ENCODE measurements at regions not wholly inside any gene's neighbourhood (a gene's known extent, or its start where the extent isn't known, plus 50 kb on each side); places are given as distances from the start of the nearest gene placed in this dataset.

DNA sequence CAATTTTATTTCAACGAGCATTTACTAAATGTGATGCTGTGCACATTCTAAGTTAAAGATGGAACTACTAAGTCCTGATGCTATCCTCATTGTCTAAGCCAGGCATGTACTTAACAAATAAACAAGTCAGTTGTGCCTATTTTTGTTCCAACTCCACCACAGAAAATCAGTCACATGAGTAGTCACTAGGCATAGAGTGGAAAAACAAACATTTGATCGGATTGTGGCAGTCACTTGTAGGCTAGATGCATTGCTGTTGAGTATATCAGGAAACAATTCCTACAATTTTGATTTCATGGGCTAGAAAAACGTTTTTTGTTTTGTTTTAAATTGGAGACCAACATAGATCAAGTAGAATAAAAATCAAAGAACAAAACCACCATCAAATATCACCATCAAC is 177.6 kb upstream of the SLC25A13 start:
- H3K4me3 ChIP-seq (ENCODE audit: low read depth, low read length) = no peak overlapping the region
- no peak for DNase-seq (ENCODE audit: low read depth)

DNA sequence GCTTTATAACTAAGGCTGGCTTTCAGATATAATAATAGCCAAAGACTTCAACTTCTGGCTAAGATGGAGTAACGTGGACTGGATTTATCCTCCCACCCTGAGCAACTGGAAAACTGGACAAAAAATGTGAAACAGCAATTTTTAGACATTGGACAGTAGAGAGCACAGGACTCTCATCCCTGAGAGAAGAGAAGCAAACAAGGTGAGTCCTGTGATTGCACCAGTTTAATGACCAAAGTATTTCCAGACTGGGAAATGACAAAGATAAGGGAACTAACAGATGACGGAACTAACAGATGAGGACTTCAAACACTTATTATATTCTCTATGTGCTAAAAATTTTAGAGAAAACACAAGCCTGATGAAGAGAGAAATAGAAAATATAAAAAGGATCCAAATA is 175.7 kb upstream of the SLC25A13 start:
- DNase-seq (ENCODE audit: low read depth) = no peak
- no peak overlapping the region for H3K4me3 ChIP-seq (ENCODE audit: low read depth, low read length)

DNA sequence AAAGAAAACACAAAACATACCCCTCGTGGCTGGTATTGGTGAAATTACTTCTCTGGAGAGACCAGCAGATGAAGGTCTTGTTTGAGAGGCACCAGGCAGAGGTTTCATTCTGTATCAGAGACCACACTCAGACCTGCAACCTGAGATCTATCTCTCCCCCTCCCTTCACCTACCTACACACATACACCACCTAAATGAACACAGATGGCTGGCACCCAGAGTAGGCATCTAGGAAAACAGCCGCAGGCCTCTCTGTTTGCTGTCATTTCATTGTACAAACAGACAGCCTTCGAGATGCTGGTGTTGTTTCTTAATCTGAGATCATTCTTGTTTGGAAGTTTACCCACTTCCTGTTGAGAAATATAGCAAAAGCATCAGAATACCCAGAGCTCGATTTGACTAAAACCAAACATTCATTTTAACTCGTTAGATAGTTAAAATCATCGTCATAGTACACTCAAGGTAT is 173.9 kb upstream of the SLC25A13 start:
- no peak overlapping the region for H3K4me3 ChIP-seq (ENCODE audit: low read depth, low read length)
- no peak for DNase-seq (ENCODE audit: low read depth)

GRCh38 chr7:96486681-96487080 is 164.8 kb upstream of the SLC25A13 start:
- H3K4me3 ChIP-seq (ENCODE audit: low read depth, low read length) = no peak overlapping the region
- no peak for DNase-seq (ENCODE audit: low read depth)

DNA sequence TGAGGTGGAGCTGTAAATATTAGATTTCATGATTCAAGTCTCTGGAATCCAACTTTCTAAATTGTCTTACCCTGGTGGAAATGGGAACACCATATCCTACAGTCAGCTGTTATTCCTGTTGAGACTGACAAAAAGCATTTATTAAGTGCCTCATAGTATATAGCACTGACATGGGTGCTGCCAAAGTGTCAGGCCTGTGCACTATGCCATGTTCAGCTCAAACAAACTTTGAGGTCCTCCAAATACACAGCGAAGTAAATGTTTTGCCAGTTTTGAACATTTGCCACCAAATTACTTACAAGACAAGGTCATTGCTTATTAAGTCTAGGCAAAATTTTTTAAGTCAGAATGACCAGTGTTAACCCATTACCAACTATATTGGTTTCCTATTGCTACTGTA is 162.9 kb upstream of the SLC25A13 start:
- no peak overlapping the region for H3K4me3 ChIP-seq (ENCODE audit: low read depth, low read length)
- DNase-seq (ENCODE audit: low read depth) = no peak

DNA sequence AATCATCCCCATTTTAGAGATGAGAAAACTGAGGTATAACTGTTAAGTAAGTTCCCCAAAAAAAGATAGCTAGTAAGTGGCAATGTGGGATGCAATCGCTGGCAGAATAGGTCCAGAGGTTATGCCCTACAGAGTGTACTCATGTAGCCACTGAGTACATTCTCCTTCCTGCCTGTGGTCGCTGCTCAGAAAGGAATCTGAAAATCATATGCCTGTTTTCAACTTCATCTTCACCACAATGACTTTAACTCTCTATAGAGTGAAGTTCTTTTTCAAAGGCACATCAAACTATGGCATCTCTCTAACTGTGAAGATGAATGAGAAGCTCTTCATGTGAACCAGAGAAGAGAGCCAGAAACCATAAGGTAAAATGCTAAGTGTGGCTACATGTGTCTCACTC is 162.2 kb upstream of the SLC25A13 start:
- DNase-seq (ENCODE audit: low read depth) = no peak
- H3K4me3 ChIP-seq (ENCODE audit: low read depth, low read length) = no peak overlapping the region

- DNase-seq (ENCODE audit: low read depth) = no peak
- no peak overlapping the region for H3K4me3 ChIP-seq (ENCODE audit: low read depth, low read length)
These were observed 159.9 kb upstream of the SLC25A13 start for GRCh38 chr7:96481796-96482195.

DNA sequence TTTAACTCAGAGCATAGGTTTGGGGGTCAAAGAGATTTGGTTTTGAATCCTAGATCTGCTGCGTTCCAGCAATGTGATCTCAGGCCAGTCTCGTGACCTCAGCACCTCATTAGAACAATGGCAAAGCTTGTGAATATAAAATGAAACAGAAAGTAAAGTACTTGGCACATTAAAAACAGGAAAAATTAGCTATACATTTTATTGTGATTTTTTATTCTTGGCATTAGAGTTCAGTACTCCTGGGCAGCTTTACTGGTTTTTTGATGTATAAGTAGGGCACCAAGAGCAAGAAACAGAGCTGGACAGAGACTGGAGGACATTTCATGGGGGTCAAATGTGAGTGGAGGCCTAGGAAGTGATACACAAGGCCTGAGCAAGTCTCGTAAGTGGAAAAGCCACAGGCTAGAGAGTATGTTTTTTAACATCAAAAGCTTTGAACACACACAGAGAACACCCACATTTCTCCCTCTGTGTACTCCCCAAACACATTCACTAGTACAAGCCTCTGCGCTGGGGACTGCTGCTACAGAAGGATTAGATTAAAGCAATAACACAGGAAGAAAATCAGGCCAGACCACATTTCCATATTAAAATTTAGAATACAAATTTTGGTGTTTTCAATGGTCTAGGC is 157.2 kb upstream of the SLC25A13 start:
- H3K4me3 ChIP-seq (ENCODE audit: low read depth, low read length) = no peak overlapping the region
- DNase-seq (ENCODE audit: low read depth) = no peak

DNA sequence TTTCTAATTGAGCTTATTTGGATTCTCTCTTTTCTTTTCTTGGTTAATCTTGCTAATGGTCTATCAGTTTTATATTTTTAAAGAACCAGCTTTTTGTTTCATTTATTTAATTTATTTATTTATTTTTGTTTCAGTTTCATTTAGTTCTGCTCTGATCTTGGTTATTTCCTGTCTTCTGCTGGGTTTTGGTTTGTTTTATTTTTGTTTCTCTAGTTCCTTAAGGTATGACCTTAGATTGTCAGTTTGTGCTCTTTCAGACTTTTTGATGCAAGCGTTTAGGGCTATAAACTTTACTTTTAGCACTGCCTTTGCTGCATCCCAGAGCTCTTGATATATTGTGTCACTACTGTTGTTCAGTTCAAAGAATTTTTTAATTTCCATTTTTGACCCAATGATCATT is 149.7 kb upstream of the SLC25A13 start:
- no peak overlapping the region for H3K4me3 ChIP-seq (ENCODE audit: low read depth, low read length)
- DNase-seq (ENCODE audit: low read depth) = no peak

DNA sequence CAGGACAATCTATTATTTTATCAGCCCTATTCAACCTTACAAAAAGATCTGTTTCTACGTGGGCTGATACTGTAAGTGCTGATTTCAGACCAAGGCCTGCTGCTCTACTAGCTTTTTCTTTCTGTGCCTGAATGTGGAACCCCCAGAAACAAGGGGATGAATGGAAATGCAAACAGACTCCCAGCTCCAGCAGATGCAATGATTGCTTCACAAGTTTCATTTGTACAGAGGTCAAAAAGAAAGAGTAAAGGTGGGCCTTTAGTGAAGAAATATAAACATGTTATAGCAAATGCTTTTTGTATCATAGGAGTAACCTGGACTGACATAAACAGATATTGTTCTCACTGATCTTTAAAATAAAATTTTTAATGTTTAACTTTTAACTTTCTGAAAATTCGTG is 130.2 kb upstream of the SLC25A13 start:
- DNase-seq (ENCODE audit: low read depth) = no peak
- H3K4me3 ChIP-seq (ENCODE audit: low read depth, low read length) = no peak overlapping the region

- no peak overlapping the region for H3K4me3 ChIP-seq (ENCODE audit: low read depth, low read length)
- DNase-seq (ENCODE audit: low read depth) = no peak
These were observed 127.2 kb upstream of the SLC25A13 start for GRCh38 chr7:96449094-96449493.

GRCh38 chr7:96447109-96447645 is 125.3 kb upstream of the SLC25A13 start:
- no peak overlapping the region for H3K4me3 ChIP-seq (ENCODE audit: low read depth, low read length)
- no peak for DNase-seq (ENCODE audit: low read depth)

DNA sequence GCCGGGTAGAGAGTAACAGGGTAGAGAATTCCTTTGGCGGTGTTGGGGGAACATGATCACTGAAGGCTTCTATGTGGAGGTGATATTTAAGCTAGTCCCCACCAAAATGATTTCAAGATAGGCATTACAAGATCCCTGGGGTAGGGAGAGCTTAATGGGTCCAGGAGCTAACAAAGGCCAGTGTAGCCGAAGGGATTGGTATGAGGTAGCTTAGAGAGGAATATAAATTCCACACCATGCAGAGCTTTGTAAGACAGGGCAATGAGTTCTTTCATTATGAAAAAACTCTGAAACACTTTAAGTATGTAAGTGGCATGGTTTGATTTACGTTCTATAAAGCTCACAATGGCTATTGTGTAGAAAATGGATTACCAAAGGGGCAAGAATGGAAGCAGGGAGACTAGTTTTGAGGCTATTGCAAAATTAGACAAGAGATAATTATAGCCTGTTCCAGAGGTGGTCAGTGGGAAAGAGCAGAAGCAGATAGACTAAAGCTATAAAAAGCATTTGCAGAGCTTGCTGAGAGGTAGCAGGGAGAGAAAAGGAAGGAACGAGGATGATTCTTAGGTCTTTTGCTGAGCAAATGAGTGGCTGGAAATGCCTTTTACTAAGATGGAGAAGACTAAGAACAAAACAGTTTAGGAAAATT is 119.7 kb upstream of the SLC25A13 start:
- H3K4me3 ChIP-seq (ENCODE audit: low read depth, low read length) = no peak overlapping the region
- no peak for DNase-seq (ENCODE audit: low read depth)

GRCh38 chr7:96440328-96440727 is 118.4 kb upstream of the SLC25A13 start:
- no peak for DNase-seq (ENCODE audit: low read depth)
- no peak overlapping the region for H3K4me3 ChIP-seq (ENCODE audit: low read depth, low read length)

- H3K4me3 ChIP-seq (ENCODE audit: low read depth, low read length) = no peak overlapping the region
- DNase-seq (ENCODE audit: low read depth) = no peak
These were observed 115.0 kb upstream of the SLC25A13 start for GRCh38 chr7:96436880-96437279.

DNA sequence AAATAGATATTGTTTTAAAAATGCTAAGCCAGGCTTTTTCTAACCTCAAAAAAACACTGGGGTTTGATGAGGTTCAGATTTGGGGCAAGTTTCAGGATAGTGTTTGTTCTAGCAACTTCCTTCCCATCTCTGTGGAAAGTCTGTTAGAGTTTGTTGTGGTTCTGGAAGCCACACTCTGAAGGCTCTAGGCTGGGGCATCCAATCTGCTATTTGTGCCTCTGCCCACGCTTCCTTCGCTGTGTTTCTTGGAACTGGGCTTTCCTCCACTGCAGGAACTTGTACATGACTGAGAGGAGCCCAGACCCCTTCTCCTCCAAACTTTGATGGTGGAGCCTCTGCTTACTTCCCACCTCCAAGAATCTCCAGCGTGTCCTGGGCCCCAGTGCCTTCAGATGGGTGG is 108.5 kb upstream of the SLC25A13 start:
- DNase-seq (ENCODE audit: low read depth) = no peak
- no peak overlapping the region for H3K4me3 ChIP-seq (ENCODE audit: low read depth, low read length)

DNA sequence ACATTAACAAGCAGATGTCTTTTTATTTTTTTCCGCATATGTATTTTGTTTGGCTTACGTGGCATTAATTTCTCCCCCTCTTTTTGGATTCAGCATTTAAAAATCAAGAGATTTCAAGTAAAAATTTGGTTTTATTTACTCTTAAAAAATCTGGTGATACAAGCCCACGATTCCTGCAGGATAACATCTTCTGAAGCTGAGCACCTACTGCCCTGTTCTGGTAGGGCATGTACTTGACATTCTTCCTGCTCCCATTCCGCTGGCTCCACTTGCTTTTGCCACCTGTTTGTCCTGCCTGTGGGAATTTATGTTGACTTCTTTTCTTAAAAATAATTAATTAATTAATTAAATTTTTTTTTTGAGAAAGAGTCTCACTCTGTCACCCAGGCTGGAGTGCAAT is 105.2 kb upstream of the SLC25A13 start:
- DNase-seq (ENCODE audit: low read depth) = no peak
- H3K4me3 ChIP-seq (ENCODE audit: low read depth, low read length) = no peak overlapping the region

GRCh38 chr7:96426685-96427084 is 104.8 kb upstream of the SLC25A13 start:
- DNase-seq (ENCODE audit: low read depth) = no peak

GRCh38 chr7:96426027-96426426 is 104.1 kb upstream of the SLC25A13 start:
- DNase-seq (ENCODE audit: low read depth) = peak; percentile 11
- no peak overlapping the region for H3K4me3 ChIP-seq (ENCODE audit: low read depth, low read length)

More at GRCh38 chr7:96426685-96427084, 104.8 kb upstream of the SLC25A13 start:
- no peak overlapping the region for H3K4me3 ChIP-seq (ENCODE audit: low read depth, low read length)

- DNase-seq (ENCODE audit: low read depth) = no peak
- H3K4me3 ChIP-seq (ENCODE audit: low read depth, low read length) = no peak overlapping the region
These were observed 102.5 kb upstream of the SLC25A13 start for GRCh38 chr7:96424411-96424810.

GRCh38 chr7:96422388-96422787 is 100.5 kb upstream of the SLC25A13 start:
- no peak overlapping the region for H3K4me3 ChIP-seq (ENCODE audit: low read depth, low read length)
- DNase-seq (ENCODE audit: low read depth) = no peak
